IMR-90 (cell line): ENCODE measurements at regions not wholly inside any gene's neighbourhood (a gene's known extent, or its start where the extent isn't known, plus 50 kb on each side); places are given as distances from the start of the nearest gene placed in this dataset.

Source experiments
- ATAC-seq: fragments of 200-7000 bp; cut with Tn5 transposase; 2 replicates; pipeline ENCODE4 v1.9.1; 2020; ENCODE audit warnings: low read depth, mild to moderate bottlenecking, moderate library complexity
- BruUV-seq: library from RNA; stranded (reverse); fragments of 400-500 nt; replicated peaks from 2 replicates; lab custom pipeline; 2021; lab: Mats Ljungman, UMichigan
- CTCF ChIA-PET: fragments of 300-600 bp; formaldehyde crosslinking; extraction: SDS; loops from one replicate; lab custom pipeline; 2021; ENCODE audit warnings: antibody characterized with exemption; lab: Yijun Ruan, JAX
- POLR2A ChIA-PET: fragments of 300-600 bp; sonication (Branson Sonifier 250); formaldehyde crosslinking; loops from one replicate; lab custom pipeline; 2022; ENCODE audit warnings: antibody characterized with exemption; ENCODE audit not compliant: unreplicated experiment; lab: Charles Lee
- DNase-seq: peaks from one replicate; pipeline ENCODE4 v3.0.0; 2013
- H2AFZ ChIP-seq: replicated peaks from 2 replicates; pipeline ENCODE3; 2013; ENCODE audit warnings: low read length, mild to moderate bottlenecking; ENCODE audit not compliant: poor library complexity
- H2AK5ac ChIP-seq: 2 replicates; pipeline ENCODE4 v1.6.1; 2013; ENCODE audit warnings: low read depth, low read length, inconsistent platforms
- H2AK9ac ChIP-seq: replicated peaks from 2 replicates; pipeline ENCODE3; 2013; ENCODE audit warnings: mild to moderate bottlenecking, low read depth, low read length, moderate library complexity; ENCODE audit not compliant: poor library complexity
- H2BK120ac ChIP-seq: 2 replicates; pipeline ENCODE4 v1.6.1; 2013; ENCODE audit warnings: low read depth, low read length, inconsistent platforms
- H2BK15ac ChIP-seq: 3 replicates; pipeline ENCODE4 v1.6.1; 2013; ENCODE audit warnings: low read depth, low read length, inconsistent platforms
- H2BK20ac ChIP-seq: 2 replicates; pipeline ENCODE4 v1.6.1; 2013; ENCODE audit warnings: low read depth, mild to moderate bottlenecking, inconsistent platforms, low read length, moderate library complexity
- H2BK5ac ChIP-seq: 2 replicates; pipeline ENCODE4 v1.6.1; 2013; ENCODE audit warnings: mild to moderate bottlenecking, low read depth, low read length, inconsistent platforms; ENCODE audit not compliant: poor library complexity, severe bottlenecking
- H3K14ac ChIP-seq: replicated peaks from 2 replicates; pipeline ENCODE4 v1.6.1; 2013; ENCODE audit warnings: low read depth, low read length, inconsistent platforms
- H3K18ac ChIP-seq: 2 replicates; pipeline ENCODE4 v1.6.1; 2013; ENCODE audit warnings: low read depth, low read length, control low read depth
- H3K23ac ChIP-seq: 2 replicates; pipeline ENCODE4 v1.6.1; 2013; ENCODE audit warnings: low read depth, low read length, inconsistent platforms
- H3K27ac ChIP-seq: 2 replicates; pipeline ENCODE4 v1.5.1; 2013; ENCODE audit warnings: mild to moderate bottlenecking, control low read depth, low read length; ENCODE audit not compliant: insufficient read depth
- H3K27me3 ChIP-seq: 2 replicates; pipeline ENCODE4 v1.6.1; 2013; ENCODE audit warnings: low read length; ENCODE audit not compliant: control insufficient read depth, insufficient read depth
- H3K36me3 ChIP-seq: 2 replicates; pipeline ENCODE4 v1.6.1; 2013; ENCODE audit warnings: low read length, mixed read lengths; ENCODE audit not compliant: control insufficient read depth, insufficient read depth
- H3K4ac ChIP-seq: 2 replicates; pipeline ENCODE4 v1.6.1; 2013; ENCODE audit warnings: low read depth, low read length, inconsistent platforms
- H3K4me1 ChIP-seq: 2 replicates; pipeline ENCODE4 v1.6.1; 2013; ENCODE audit warnings: low read length, mixed read lengths; ENCODE audit not compliant: control insufficient read depth, insufficient read depth
- H3K4me2 ChIP-seq: 2 replicates; pipeline ENCODE4 v1.6.1; 2013; ENCODE audit warnings: low read depth, mild to moderate bottlenecking, control low read depth, low read length, moderate library complexity
- H3K4me3 ChIP-seq: 2 replicates; pipeline ENCODE4 v1.5.1; 2013; ENCODE audit warnings: low read depth, mild to moderate bottlenecking, control low read depth, low read length, moderate library complexity; ENCODE audit not compliant: insufficient read depth
- H3K56ac ChIP-seq: 2 replicates; pipeline ENCODE4 v1.6.1; 2013; ENCODE audit warnings: low read length, inconsistent platforms; ENCODE audit not compliant: insufficient read depth; ENCODE audit errors: extremely low read depth
- H3K79me1 ChIP-seq, 2 experiments: 2 replicates each; pipeline ENCODE4 v1.6.1; 2013; ENCODE audit warnings: low read length in 2 of 2, inconsistent platforms in 1 of 2, low read depth in 1 of 2
- H3K9ac ChIP-seq: 2 replicates; pipeline ENCODE4 v1.6.1; 2013; ENCODE audit warnings: low read depth, low read length, control low read depth
- H3K9me1 ChIP-seq: 2 replicates; pipeline ENCODE4 v1.6.1; 2013; ENCODE audit warnings: low read length, inconsistent platforms; ENCODE audit not compliant: insufficient read depth
- H3K9me3 ChIP-seq: 2 replicates; pipeline ENCODE4 v1.6.1; 2013; ENCODE audit warnings: low read length; ENCODE audit not compliant: control insufficient read depth, insufficient read depth
- H4K20me1 ChIP-seq: 2 replicates; pipeline ENCODE4 v1.6.1; 2013; ENCODE audit warnings: low read length, inconsistent platforms; ENCODE audit not compliant: insufficient read depth
- H4K5ac ChIP-seq: 2 replicates; pipeline ENCODE4 v1.6.1; 2013; ENCODE audit warnings: mild to moderate bottlenecking, low read depth, low read length, control low read depth
- H4K8ac ChIP-seq, 2 experiments: 2 replicates each; pipeline ENCODE4 v1.6.1; 2013; ENCODE audit warnings: low read depth in 2 of 2, low read length in 2 of 2, control low read depth in 1 of 2, inconsistent platforms in 1 of 2
- H4K91ac ChIP-seq: 2 replicates; pipeline ENCODE4 v1.6.1; 2013; ENCODE audit warnings: low read depth, low read length, inconsistent platforms; ENCODE audit not compliant: insufficient read depth
- CEBPB ChIP-seq: IDR thresholded peaks from 2 replicates; pipeline ENCODE4 v1.6.1; 2012; ENCODE audit warnings: low read depth, low read length, improper control_type of control experiment
- CTCF ChIP-seq: conservative IDR thresholded peaks from 2 replicates; pipeline ENCODE4 v1.5.1; 2012; ENCODE audit warnings: mild to moderate bottlenecking, low read depth, low read length, improper control_type of control experiment
- ELK1 ChIP-seq: fragments of 150-350 bp; IDR thresholded peaks from 2 replicates; pipeline ENCODE4 v1.6.1; 2016; ENCODE audit warnings: low read depth, mild to moderate bottlenecking, low read length, moderate library complexity, borderline replicate concordance
- NFE2L2 ChIP-seq: fragments of 150-350 bp; IDR thresholded peaks from 2 replicates; pipeline ENCODE4 v1.6.1; 2016; ENCODE audit warnings: low read depth, mild to moderate bottlenecking, low read length
- RAD21 ChIP-seq: IDR thresholded peaks from 2 replicates; pipeline ENCODE4 v1.6.1; 2012; ENCODE audit warnings: low read length, improper control_type of control experiment
- SMC3 ChIP-seq: fragments of 150-350 bp; IDR thresholded peaks from 2 replicates; pipeline ENCODE4 v1.6.1; 2016; ENCODE audit warnings: low read depth, mild to moderate bottlenecking, antibody characterized with exemption, low read length, moderate library complexity
- WGBS, 2 experiments: methylation state at CpG; one replicate each; pipeline versions ENCODE4 v1.1.5 to v1.1.7; 2013; ENCODE audit warnings: missing lambda C conversion rate in 2 of 2; ENCODE audit not compliant: insufficient read length in 1 of 2; ENCODE audit errors: extremely low coverage in 2 of 2; 5-methylcytosine and 5-hydroxymethylcytosine counted together
- dilution Hi-C: fragments of 300-500 bp; cut with HindIII; formaldehyde crosslinking; loops from one replicate; pipeline ENCODE4 v1.14.3; 2018; ENCODE audit warnings: low sequenced_read_pairs; ENCODE audit not compliant: unreplicated experiment
- in situ Hi-C: fragments of 300-500 bp; cut with MboI; formaldehyde crosslinking; loops from 3 replicates; pipeline ENCODE4 v1.14.3; 2019; ENCODE audit warnings: low sequenced_read_pairs, inconsistent platforms, mixed read lengths
- intact Hi-C: fragments of 100-400 bp; cut with micrococcal nuclease; formaldehyde crosslinking; loops from 2 replicates; pipeline ENCODE4 v1.10.0; 2022

- Histone ChIP-seq H2BK15ac (no peak overlapping the region), H3K9ac (no peak overlapping the region), H3K14ac (no peak overlapping the region), H3K23ac (no peak overlapping the region), H2AFZ (no peak overlapping the region), H3K27ac (no peak overlapping the region), H2BK20ac (no peak overlapping the region), H3K9me3 (no peaks in the 10 kb centered on the region), H4K8ac (no peak overlapping the region), H2AK5ac (no peak overlapping the region), H4K20me1 (no peaks in the 10 kb centered on the region), H3K79me1 (no peaks in the 10 kb centered on the region), H3K18ac (no peak overlapping the region), H4K5ac (no peak overlapping the region), H3K9me1 (no peaks in the 10 kb centered on the region), H3K4me3 (no peak overlapping the region), H3K4me2 (no peak overlapping the region), H2AK9ac (no peak overlapping the region), H3K56ac (no peak overlapping the region), H3K4me1 (no peaks in the 10 kb centered on the region), H4K91ac (no peak overlapping the region), H3K27me3 (no peaks in the 10 kb centered on the region), H2BK120ac (no peak overlapping the region), H3K4ac (no peak overlapping the region), H3K36me3 (no peaks in the 10 kb centered on the region), H2BK5ac (no peak overlapping the region)
- no TSS peak for BruUV-seq
- intact Hi-C loops (no loop called here), dilution Hi-C loops (no loop called here), in situ Hi-C loops (no loop called here)
- TF ChIP-seq CTCF (no peak), CEBPB (no peak), RAD21 (no peak), NFE2L2 (no peak), SMC3 (no peak), ELK1 (no peak)
- DNase-seq, result no peak
- no peak for ATAC-seq
- ChIA-PET POLR2A (no interaction called here), CTCF (interaction anchor here (0.8 kb wide), 1 partner anchor 41 kb away, joined by 9 read pairs; no protein-coding TSS in a partner anchor)
- WGBS, 2 experiments, result no CpG with 5 or more reads among the region's 1 CpG
Measured at GRCh38 chr18:67973916-67974315, 457.4 kb upstream of the DSEL start.
